ENCODE measurements at regions not wholly inside any gene's neighbourhood (a gene's known extent, or its start where the extent isn't known, plus 50 kb on each side); places are given as distances from the start of the nearest gene placed in this dataset.

- TF ChIP-seq POLR2AphosphoS5 (IDR thresholded peaks at IDR 0.05; ENCODE audit: low read depth, low read length) (no peak; the same call in 1 of the 2 replicates), MAX (IDR thresholded peaks at IDR 0.05; ENCODE audit: low read depth) (no peak), CTCF (IDR thresholded peaks at IDR 0.05) (no peak), NFIC (IDR thresholded peaks at IDR 0.05; ENCODE audit: borderline replicate concordance) (peak; percentile 37; the same call in 1 of the 2 replicates), EP300 (IDR thresholded peaks at IDR 0.05; ENCODE audit: borderline replicate concordance in 1 of 2, low read depth in 1 of 2, low read length in 1 of 2) (peak in 1 of 2 experiments; percentile 79; a peak in 2 of 4 replicates), REST (IDR thresholded peaks at IDR 0.05; ENCODE audit: low read depth, low read length) (no peak), RCOR1 (IDR thresholded peaks at IDR 0.05; ENCODE audit: low read length) (no peak), USF2 (IDR thresholded peaks at IDR 0.05; ENCODE audit: borderline replicate concordance, low read depth, low read length) (no peak), GABPA (IDR thresholded peaks at IDR 0.05; ENCODE audit: low read depth) (no peak)
Observed at GRCh38 chr3:43866529-43867353, 176.0 kb downstream of the ABHD5 start.
